Fibroblast of villous mesenchyme (primary cell): ENCODE measurements at regions not wholly inside any gene's neighbourhood (a gene's known extent, or its start where the extent isn't known, plus 50 kb on each side); places are given as distances from the start of the nearest gene placed in this dataset.

Source experiments
- DNase-seq: peaks from one replicate; pipeline ENCODE4 v3.0.0-alpha.2; 2010; ENCODE audit warnings: low read depth
- H3K4me3 ChIP-seq: 2 replicates; pipeline ENCODE4 v1.5.1; 2011; ENCODE audit warnings: low read depth, mild to moderate bottlenecking, low read length
- CTCF ChIP-seq: IDR thresholded peaks from 2 replicates; pipeline ENCODE4 v1.5.1; 2012; ENCODE audit warnings: low read depth, mild to moderate bottlenecking, low read length; ENCODE audit not compliant: insufficient read depth

GRCh38 chr13:107450431-107450830, 764.9 kb downstream of the LIG4 start:
- no peak overlapping the region for H3K4me3 ChIP-seq
- DNase-seq: peak; percentile 20
- TF ChIP-seq CTCF: no peak

GRCh38 chr13:107447591-107447990, 767.7 kb downstream of the LIG4 start:
- no peak for DNase-seq
- TF ChIP-seq CTCF: no peak
- H3K4me3 ChIP-seq: no peak overlapping the region

- H3K4me3 ChIP-seq: no peak overlapping the region
- TF ChIP-seq CTCF: no peak
- DNase-seq: peak; percentile 24
Measured at GRCh38 chr13:107441279-107441678, 774.1 kb downstream of the LIG4 start.

DNA sequence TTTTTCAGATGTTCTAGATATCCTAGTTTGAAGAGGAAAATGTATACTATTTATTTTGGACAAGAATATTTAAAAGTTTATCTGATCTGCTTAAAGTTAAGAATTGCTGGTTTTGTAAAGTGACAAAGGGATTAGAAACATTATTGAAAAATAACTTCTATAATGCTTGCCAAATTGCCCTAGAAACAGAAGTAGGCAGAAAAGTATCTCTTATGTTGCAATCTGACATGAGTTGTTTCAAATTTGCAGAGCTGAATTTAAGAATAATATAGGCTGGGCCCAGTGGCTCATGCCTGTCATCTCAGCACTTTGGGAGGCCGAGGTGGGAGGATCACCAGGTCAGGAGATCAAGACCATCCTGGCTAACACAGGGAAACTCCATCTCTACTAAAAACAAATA, 777.1 kb downstream of the LIG4 start:
- no peak overlapping the region for H3K4me3 ChIP-seq
- DNase-seq: no peak
- TF ChIP-seq CTCF: no peak

- H3K4me3 ChIP-seq: no peak overlapping the region
- no peak for TF ChIP-seq CTCF
- no peak for DNase-seq
Measured at GRCh38 chr13:107434347-107434746, 781.0 kb downstream of the LIG4 start.

DNA sequence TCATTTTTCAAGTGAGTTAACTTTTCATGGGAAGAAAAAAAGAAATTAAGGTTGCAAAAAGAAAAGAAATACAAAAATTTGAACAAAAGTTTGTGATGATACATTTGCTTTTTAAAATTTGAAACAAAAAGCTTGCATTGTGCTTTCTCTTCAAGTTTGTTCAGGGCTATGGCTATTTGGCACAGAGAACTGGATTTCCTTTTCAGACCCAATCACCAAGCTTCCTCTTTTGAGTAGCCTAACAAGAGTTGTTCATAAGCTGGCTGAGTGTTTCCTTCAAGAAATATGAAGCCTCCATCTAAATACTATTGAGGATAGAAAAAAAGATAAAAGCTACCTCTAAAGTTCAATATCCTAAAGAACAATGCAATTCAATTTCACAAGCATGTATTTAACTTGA, 787.8 kb downstream of the LIG4 start:
- TF ChIP-seq CTCF: no peak
- no peak for DNase-seq

GRCh38 chr13:107422421-107422820, 792.9 kb downstream of the LIG4 start:
- H3K4me3 ChIP-seq: no peak overlapping the region
- TF ChIP-seq CTCF: no peak
- no peak for DNase-seq

More for the DNA sequence above, 787.8 kb downstream of the LIG4 start:
- no peak overlapping the region for H3K4me3 ChIP-seq
